Middle frontal gyrus (tissue), 1 donor: ENCODE measurements at regions not wholly inside any gene's neighbourhood (a gene's known extent, or its start where the extent isn't known, plus 50 kb on each side); places are given as distances from the start of the nearest gene placed in this dataset.
"Not testable (repeated sequence)": the region's sequence is repeated elsewhere in the genome, so short reads cannot be mapped to it uniquely, and the experiment has no call there.

Experiments used
- DNase-seq: peaks from one replicate; pipeline ENCODE4 v3.0.0-alpha.2; 2015; ENCODE audit warnings: low spot score; ENCODE audit errors: extremely low spot score

DNA sequence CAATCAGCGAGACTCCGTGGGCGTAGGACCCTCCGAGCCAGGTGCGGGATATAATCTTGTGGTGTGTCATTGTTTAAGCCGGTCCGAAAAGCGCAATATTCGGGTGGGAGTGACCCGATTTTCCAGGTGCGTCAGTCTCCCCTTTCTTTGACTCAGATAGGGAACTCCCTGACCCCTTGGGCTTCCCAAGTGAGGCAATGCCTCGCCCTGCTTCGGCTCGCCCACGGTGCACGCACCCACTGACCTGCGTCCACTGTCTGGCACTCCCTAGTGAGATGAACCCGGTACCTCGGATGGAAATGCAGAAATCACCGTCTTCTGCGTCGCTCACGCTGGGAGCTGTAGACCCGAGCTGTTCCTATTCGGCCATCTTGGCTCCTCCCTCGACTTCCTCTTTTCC lies 1029.6 kb downstream of the TLE1 start:
- DNase-seq = not testable (repeated sequence)

DNA sequence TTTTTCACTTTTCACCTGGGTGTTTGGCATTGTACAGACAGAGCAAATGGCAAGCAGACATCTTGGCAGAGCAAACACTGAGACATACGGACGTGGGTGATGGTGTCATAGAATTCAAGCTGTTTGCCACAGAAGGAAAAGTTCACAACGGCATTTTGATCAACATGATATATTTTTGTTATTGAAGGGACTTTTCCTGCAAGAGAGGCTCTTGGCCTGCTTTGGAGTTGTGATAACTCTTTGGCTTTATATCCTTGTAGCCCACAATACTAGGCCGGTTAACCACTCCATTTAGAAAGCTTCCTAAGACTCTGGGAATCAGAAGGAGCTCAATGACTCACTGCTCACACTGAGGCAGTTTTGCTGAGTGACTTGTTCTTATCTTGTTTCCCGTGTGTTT lies 1038.3 kb downstream of the TLE1 start:
- DNase-seq = no peak

DNA sequence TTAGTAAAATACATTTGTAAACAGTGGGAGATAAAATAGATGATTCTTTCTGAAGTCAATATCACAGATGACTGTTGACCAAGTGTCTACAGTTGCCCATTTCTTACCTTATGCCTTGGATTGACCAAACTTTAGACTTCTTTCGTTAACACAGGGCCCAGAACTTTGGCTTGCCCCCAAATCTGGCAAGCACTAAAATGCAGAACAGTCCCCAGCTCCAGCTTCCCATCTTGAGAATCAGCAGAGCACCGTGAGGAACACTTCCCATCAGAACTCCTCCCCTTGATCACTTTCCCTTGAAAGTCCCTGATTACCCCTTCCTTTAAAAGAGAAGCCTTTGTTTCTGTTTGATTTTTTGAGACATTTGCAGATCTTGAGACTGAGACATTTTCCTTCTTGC lies 1039.9 kb downstream of the TLE1 start:
- no peak for DNase-seq

DNA sequence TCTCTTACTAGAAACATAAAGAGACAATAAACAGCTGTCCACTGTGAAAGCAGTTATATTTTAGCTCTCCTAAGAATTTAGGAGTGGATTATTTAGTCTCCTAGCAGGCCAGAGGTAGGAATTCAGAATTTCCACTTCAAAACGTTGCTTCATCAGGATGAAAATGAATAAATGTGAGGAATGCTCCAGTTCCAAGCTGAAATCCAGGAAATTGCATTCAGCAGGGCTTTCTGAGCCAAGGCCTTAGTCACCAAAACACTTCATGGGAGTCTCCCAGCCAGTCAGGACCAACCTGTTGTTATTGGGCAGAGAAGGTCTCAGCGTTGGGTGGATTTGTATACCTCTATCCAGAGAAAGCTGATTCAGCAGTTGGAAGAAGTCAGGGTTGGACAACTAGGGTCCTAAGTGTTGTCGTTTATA lies 1040.3 kb downstream of the TLE1 start:
- no peak for DNase-seq

DNA sequence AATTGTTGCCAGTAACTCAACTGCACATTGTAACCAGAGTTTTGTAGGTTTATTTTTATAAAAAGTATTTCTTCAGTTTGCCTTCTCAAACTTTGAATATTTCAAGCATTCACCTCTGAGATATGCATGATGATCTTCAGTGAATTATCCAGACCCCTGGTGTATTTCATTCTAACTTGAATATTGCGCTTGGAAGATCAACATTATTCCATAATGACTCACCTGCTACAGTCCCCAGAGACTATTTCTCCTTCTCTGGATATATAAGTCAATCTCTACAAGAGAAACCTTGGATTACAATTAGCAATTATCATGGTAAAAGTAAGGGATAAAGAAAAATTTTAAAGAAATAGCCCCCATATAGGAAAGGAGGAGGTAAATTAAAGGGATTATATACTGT lies 1041.0 kb downstream of the TLE1 start:
- no peak for DNase-seq

DNA sequence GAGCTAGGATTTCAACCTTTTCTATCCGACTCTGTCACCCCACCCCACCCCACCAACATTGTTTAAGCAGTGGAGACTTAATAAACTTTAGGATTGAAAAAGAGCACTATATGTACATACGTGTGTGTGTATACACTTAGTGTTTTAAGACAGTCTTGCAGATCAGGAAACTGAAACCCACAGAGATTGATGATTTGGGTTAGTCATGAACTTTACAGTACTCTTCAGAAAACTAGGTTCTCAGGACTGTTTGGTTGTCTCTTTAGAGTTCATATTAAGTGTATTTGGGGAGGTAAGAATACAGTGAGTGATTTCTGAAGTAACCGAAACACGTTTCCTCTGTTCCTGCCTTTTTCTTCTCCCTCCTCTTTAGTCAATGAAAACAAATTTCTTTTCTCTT lies 1043.1 kb downstream of the TLE1 start:
- DNase-seq = no peak

DNA sequence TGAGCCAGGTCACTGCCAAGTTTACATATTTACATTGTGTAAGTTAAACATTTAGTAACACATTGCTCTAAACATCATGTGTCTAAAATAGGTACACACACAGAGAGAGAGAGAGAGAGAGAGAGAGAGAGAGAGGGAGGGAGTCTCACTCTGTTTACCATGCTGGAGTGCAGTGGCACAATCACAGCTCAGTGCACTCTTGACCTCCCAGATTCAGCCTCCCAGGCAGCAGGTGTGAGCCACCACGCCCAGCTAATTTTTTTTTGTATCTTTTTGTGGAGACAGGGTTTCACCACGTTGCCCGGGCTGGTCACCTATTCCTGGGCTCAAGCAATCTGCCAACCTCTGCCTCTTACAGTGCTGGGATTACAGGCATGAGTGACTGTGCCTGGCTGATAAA lies 1045.3 kb downstream of the TLE1 start:
- DNase-seq = no peak

DNA sequence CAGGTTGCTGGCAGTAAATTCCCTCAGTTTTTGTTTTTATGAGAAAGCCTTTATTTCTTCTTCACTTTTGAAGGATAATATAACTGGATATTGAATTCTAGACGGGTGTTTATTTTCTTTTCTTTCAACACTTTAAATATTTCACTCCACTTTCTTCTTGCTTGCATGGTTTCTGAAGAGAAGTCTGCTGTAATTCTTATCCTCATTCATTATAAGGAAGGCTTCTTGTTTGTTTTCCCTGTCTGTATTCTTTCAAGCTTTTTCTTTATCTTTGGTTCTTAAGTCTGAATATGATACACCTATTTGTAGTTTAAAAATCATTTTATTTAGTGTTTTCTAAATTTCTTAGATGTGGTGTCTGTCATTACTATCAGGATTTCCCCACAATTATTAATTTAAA lies 1054.3 kb downstream of the TLE1 start:
- DNase-seq = no peak

DNA sequence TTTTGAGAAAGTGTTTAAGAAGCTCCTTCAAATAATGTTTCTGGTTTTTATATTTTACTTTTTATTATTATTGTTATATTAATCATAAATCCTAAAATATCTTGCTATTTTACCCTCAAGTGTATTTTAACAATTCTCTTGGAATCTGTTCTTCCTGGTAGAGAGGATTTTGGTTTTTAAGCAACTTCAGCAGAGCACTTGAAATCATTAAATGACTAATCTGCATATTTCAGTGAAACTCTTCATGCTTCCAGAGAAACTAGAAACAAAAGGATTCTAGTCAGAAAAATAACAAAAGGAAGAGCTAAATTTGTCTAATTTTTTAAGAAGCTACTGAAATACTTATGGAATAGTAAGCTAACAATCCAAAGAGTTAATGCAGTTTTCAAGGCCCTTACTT lies 1057.3 kb downstream of the TLE1 start:
- no peak for DNase-seq

DNA sequence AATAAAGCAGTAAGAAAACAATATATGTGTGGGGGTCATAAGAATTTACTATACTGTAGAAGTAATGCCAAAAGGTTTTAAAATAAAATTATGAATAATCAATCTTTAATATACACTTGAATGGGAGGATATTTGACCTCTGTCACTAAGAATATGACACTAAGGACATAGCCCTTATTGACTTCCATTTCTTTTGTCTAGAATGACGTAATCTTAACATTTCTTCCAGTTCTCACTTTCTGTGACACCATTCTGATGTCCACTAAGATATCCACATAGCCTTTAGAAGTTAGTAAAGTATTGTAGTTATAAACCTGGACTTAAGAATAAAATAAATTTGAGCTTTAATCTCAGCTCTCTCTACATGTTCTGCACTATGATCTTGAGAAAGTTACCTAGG lies 1050.7 kb downstream of the TLE4 start:
- DNase-seq = no peak

DNA sequence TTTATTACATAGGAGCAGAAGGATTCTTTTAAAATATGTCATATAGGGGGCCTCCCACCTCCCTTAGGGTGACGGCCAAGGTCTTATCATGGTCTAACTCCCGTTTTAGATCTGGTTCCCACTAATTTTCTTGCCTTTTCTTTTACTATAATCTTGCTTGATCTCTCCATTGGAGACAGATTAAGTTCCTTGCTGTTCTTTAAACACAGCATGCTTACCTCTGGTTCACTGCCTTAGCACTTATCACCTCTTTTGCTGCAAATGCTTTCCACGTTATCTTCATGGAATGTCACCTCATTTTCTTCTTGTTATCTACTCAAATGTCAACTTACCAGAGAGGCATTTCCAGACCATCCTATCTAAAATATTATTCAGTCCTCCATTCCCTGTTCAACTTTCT lies 1047.6 kb downstream of the TLE4 start:
- DNase-seq = no peak

DNA sequence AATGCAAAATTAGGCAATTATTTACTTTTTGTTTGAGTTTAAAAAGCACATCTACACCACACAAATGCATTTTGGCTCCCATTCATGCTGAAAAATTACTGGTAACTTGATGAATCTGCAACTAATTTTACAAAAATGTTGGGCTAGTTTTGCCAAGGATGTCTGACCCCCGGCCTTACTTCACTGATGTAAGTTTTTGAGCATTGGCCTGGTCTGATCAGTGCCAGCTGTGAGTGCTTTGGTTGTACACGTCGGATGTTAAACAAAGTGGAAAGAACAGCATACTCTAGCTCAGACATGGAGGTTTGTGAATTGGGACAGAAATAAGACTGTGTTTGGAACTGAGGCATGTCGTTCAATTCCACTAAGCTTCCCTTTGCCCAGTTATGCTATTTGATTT lies 1044.2 kb downstream of the TLE4 start:
- DNase-seq = no peak

DNA sequence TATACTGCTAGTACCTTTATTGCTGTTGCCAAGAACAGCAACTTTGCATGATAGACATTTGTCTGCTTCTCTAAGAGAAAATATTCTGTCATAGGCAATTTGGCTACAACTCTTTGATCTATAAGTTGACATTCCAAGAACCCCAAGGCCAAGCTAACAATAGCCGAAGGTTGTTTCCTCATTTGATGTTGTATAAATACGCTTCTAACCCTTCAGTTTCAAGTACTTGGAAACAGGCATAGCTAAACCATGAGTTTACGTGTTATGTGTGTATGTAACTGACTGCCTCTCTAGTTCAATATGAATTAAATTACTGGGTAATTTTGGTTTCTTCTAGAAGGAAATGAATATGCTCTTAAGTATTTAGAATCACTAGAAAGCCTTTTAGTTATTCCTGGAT lies 1034.0 kb downstream of the TLE4 start:
- DNase-seq = no peak

DNA sequence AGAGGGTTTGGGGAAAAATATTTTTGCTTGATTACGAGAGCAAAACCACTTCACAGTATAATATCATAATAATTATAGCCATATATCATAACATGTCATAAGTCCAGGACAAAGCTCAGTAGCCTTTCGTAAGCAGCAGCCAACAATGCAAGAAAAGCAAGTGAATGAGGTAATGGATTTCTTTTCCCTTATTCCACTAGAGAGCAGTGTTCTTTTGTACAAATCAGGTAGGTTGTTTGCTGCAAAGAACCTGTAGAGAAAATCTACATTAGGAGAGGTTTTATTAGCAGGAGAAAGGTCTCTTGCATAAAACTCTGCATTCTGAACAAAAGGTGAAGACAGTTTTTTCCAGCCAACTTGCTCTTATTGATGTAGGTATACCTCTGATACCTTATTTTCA lies 1033.4 kb downstream of the TLE4 start:
- DNase-seq = no peak

DNA sequence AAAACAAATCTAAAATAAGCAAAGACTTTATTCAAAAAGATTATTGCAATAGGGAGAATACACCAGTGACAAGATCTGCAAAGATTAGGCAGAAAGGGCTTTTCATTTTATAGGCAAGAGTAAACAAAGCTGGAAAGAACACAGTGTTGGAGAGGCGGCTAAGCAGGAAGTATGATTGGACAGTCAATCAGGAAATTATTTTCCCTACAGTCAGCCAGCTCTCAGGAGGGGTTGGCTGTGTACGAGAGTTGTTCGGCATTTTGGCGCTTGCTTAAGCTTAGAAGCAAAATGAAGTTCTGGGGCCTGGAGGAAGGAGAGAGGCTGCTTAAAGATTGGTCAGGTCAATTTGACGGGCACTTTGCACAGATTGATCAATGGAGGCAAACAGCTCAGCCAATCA lies 1030.5 kb downstream of the TLE4 start:
- DNase-seq = no peak

DNA sequence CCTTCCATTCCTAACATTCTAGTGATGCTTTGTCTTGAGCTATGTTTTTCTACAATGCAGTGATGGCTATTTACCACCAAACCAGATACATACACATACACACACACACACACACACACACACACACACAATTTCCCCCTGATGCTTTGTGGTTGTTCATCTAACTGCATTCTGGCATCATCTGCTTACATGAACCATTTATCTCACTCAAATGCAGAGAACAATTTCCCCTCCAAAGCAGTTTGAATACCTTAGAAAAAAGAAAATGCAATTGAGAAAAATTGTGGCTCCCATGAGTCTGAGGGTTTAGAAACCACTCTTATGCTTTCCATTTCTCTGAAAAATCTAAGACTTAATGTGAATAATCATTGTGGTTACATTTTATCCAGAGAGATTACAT lies 1024.8 kb downstream of the TLE4 start:
- no peak for DNase-seq

DNA sequence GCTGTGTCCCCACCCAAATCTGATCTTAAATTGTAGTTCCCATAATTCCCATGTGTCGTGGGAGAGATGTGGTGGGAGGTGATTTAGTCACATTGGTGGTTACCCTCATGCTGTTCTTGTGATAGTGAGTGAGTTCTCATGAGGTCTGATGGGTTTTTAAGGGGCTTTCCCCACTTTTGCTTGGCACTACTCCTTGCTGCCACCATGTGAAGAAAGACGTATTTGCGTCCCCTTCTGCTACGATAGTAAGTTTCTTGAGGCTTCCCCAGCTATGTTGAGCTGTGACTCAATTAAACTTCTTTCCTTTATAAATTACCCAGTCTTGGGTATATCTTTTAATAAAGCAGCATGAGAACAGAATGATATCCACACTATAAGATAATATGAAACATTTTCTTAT lies 1023.4 kb downstream of the TLE4 start:
- DNase-seq = no peak

DNA sequence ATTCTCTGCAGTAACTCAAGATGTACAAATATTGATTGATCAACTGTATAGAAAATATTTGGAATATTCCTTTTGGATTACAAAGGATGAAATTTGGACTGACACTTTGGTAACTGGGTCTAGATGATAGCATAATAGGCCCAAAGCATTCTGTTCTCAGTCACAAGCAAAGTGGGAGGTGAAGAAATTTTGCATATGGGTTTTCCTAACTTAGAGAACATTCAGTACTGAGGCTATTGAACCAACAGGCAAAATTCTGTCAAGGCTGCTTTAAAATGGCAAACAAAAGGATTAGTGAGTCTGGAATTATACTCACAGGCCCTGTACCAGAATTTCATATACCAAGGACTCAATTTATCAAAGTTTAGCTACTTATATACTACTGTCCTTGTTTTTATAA lies 1020.6 kb downstream of the TLE4 start:
- peak; percentile 24 for DNase-seq

DNA sequence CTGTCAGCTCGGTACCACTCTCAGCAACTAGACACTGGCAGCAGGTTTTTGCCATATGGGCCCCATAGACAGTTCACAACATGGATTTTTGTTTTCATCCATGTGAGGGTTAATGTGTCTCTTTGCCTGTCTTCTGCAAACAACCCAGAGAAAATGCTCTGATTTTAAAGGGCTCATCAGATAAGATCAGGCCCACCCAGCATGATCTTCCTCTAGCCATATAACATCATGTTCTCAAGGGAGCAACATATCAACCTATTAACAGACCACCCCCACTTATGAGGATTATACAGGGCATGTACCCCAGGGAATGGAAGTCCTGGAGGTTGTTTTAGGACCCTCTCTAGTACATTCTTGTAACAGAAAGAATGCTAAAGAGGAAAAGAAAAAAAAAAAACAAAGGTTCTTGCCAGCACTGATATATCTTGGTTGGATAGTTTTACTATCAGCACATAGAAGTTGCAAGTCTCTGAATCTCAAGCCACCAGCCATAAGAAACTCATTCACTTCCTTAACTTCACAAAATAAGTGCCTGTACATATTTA lies 1015.1 kb downstream of the TLE4 start:
- DNase-seq = no peak

DNA sequence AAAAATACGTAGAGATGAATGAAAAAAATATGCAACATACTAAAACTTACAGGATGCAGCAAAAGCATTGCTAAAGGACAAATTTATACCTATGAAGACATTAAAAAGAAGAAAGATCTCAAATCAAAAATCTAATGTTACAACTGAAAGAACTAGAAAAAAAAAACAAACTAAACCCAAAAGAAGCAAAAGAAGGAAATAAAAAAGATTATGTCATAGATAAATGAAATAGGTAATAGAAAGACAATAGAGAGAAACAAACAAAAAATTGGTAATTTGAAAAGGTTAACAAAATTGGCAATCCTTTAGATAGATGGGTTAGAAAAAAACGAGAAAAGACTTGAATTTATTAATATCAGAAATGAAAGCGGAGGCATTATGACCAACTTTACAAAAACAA lies 1000.2 kb downstream of the TLE4 start:
- no peak for DNase-seq

DNA sequence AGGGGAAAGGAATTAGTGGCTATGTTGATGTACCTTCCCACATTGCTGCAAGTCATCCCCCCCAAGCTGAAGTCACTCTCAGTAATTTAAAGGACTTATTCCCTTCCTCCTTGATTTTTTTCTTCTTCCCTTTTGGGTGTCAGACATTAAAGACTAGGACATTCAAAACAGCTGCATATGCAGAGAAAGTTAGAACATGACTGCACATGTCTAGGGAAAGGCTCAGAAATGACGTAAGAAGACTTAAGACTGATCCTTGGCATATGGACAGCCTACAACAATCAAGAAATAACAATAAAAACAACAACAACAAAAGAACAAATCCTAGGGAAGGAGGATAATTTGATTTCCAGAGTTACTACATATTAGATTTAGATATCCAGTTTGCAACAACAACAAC lies 997.5 kb downstream of the TLE4 start:
- no peak for DNase-seq

DNA sequence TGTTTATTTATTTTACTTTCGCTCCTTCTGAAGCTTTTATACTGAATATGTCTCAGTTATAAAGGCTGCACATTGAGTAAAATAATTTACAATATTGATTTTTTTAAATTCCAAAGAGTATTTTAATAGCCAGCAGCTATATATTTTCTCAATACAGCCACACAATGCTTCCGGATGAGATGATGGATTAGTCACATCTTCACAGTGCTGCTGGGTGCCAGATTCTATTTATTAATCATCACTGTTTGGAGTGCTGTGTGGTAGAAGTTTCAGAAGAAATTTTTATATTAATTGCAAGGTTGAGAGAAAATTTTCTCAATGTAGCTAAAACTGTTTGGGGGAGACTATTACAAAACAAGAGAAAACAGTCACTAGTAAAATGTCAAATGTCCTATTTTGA lies 989.8 kb downstream of the TLE4 start:
- DNase-seq = no peak

DNA sequence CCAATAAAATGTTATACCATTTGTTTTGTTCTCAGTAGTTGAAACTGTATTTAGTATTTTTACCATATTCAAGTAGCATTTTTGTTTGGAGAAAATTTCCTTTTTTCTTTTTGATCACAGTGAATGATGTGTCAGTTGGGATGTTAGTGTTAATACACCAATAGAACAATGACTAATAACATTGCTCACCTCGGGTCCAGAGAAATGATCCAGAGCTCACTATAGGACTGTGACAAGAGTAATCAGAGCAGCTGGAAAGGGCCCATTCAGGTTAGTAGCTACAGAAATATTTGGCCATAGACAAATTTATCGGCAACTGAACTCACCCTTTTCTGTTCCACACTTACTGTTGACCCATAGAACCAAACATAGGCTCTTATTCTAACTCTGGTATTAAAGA lies 989.2 kb downstream of the TLE4 start:
- no peak for DNase-seq

DNA sequence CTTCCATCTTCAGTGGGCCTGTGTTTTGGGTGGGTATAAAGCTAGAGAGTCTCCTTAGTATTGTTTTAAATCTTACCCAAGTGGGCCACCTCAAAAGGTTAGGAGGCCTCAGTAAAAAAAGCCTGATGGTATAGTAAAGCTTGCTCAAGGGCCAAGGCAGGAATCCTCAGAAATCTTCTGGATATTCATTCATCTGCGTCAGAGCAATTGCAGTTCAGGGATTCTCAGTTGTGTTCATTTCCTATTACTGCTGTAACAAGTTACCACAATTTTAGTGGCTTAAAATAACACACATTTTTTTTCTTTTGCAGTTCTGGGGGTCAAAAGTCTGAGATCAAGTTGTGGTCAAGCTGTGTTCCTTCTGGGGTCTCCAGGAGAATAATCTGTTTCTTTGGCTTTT lies 985.5 kb downstream of the TLE4 start:
- DNase-seq = no peak
